Activated CD4-positive, CD25-positive, alpha-beta regulatory T cell treated with anti-CD3 and anti-CD28 coated beads, Interleukin-2, amount 50 U/mL, for 24 hours (primary cell): ENCODE measurements at regions not wholly inside any gene's neighbourhood (a gene's known extent, or its start where the extent isn't known, plus 50 kb on each side); places are given as distances from the start of the nearest gene placed in this dataset.
"Not testable (repeated sequence)": the region's sequence is repeated elsewhere in the genome, so short reads cannot be mapped to it uniquely, and the experiment has no call there.

Experiments used
- ATAC-seq, 2 donors: fragments of 150-1000 bp; cut with Tn5 transposase; one replicate each; pipeline ENCODE4 v1.10.0; 2021; ENCODE audit warnings: mild to moderate bottlenecking in 1 of 2, moderate library complexity in 1 of 2

GRCh38 chr16:17936766-17937402 lies 399.7 kb downstream of the NPIPA8 start:
- no peak for ATAC-seq

GRCh38 chr16:17930280-17930679 lies 406.3 kb downstream of the NPIPA8 start:
- ATAC-seq, result no peak

GRCh38 chr16:17926866-17927399 lies 409.6 kb downstream of the NPIPA8 start:
- ATAC-seq, result no peak

- no peak for ATAC-seq
Measured at GRCh38 chr16:17926461-17926860, 410.1 kb downstream of the NPIPA8 start.

GRCh38 chr16:17925761-17926160 lies 410.8 kb downstream of the NPIPA8 start:
- no peak for ATAC-seq

- no peak for ATAC-seq
Measured at GRCh38 chr16:17921357-17921978, 415.1 kb downstream of the NPIPA8 start.

- no peak for ATAC-seq
Measured at GRCh38 chr16:17917316-17918019, 419.1 kb downstream of the NPIPA8 start.

- ATAC-seq, result no peak
Measured at GRCh38 chr16:17915791-17916190, 420.7 kb downstream of the NPIPA8 start.

- ATAC-seq, result no peak
Measured at GRCh38 chr16:17914168-17914567, 422.4 kb downstream of the NPIPA8 start.

- ATAC-seq, result not testable (repeated sequence)
Measured at GRCh38 chr16:17911578-17911977, 425.0 kb downstream of the NPIPA8 start.

- ATAC-seq, result not testable (repeated sequence)
Measured at GRCh38 chr16:17906626-17907025, 429.9 kb downstream of the NPIPA8 start.

GRCh38 chr16:17901309-17901708 lies 430.5 kb upstream of the XYLT1 start:
- ATAC-seq, result no peak

- no peak for ATAC-seq
Measured at GRCh38 chr16:17899141-17899540, 428.4 kb upstream of the XYLT1 start.

- peak; percentile 38 to 63 for ATAC-seq
Measured at GRCh38 chr16:17887963-17888362, 417.2 kb upstream of the XYLT1 start.

GRCh38 chr16:17885659-17886207 lies 415.0 kb upstream of the XYLT1 start:
- no peak for ATAC-seq

- no peak for ATAC-seq
Measured at GRCh38 chr16:17877821-17878360, 407.1 kb upstream of the XYLT1 start.

GRCh38 chr16:17866996-17867395 lies 396.2 kb upstream of the XYLT1 start:
- ATAC-seq, result no peak

- no peak for ATAC-seq
Measured at GRCh38 chr16:17861981-17862479, 391.3 kb upstream of the XYLT1 start.

- no peak for ATAC-seq
Measured at GRCh38 chr16:17858061-17858460, 387.3 kb upstream of the XYLT1 start.

- ATAC-seq, result no peak
Measured at GRCh38 chr16:17853958-17854357, 383.2 kb upstream of the XYLT1 start.

- ATAC-seq, result no peak
Measured at GRCh38 chr16:17852977-17853702, 382.4 kb upstream of the XYLT1 start.

- ATAC-seq, result no peak
Measured at GRCh38 chr16:17850581-17851250, 380.0 kb upstream of the XYLT1 start.
